ENCODE measurements at regions not wholly inside any gene's neighbourhood (a gene's known extent, or its start where the extent isn't known, plus 50 kb on each side); places are given as distances from the start of the nearest gene placed in this dataset.

GRCh38 chrX:124634363-124634762 is 288.0 kb downstream of the SH2D1A start:
- no peak for DNase-seq (ENCODE audit: low spot score, unreplicated experiment)
- no peak overlapping the region for H3K4me3 Mint-ChIP-seq (ENCODE audit: low read depth)
- no peak overlapping the region for H3K27ac Mint-ChIP-seq
- H3K9me3 Mint-ChIP-seq (ENCODE audit: low read depth): peaks cover 7% of the 10 kb centered on the region
- H3K27me3 Mint-ChIP-seq: no peaks in the 10 kb centered on the region
- no peaks in the 10 kb centered on the region for H3K4me1 Mint-ChIP-seq (ENCODE audit: low read depth)
- TF ChIP-seq, protein P1, sequence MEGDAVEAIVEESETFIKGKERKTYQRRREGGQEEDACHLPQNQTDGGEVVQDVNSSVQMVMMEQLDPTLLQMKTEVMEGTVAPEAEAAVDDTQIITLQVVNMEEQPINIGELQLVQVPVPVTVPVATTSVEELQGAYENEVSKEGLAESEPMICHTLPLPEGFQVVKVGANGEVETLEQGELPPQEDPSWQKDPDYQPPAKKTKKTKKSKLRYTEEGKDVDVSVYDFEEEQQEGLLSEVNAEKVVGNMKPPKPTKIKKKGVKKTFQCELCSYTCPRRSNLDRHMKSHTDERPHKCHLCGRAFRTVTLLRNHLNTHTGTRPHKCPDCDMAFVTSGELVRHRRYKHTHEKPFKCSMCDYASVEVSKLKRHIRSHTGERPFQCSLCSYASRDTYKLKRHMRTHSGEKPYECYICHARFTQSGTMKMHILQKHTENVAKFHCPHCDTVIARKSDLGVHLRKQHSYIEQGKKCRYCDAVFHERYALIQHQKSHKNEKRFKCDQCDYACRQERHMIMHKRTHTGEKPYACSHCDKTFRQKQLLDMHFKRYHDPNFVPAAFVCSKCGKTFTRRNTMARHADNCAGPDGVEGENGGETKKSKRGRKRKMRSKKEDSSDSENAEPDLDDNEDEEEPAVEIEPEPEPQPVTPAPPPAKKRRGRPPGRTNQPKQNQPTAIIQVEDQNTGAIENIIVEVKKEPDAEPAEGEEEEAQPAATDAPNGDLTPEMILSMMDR (IDR thresholded peaks at IDR 0.05; ENCODE audit: unreplicated experiment): no peak
- no peaks in the 10 kb centered on the region for H3K36me3 Mint-ChIP-seq (ENCODE audit: insufficient read depth)

- no peak overlapping the region for H3K4me3 Mint-ChIP-seq (ENCODE audit: low read depth)
- no peak for DNase-seq (ENCODE audit: low spot score, unreplicated experiment)
- no peak overlapping the region for H3K27ac Mint-ChIP-seq
- H3K36me3 Mint-ChIP-seq (ENCODE audit: insufficient read depth): no peaks in the 10 kb centered on the region
- H3K4me1 Mint-ChIP-seq (ENCODE audit: low read depth): peaks cover 5% of the 10 kb centered on the region
- H3K9me3 Mint-ChIP-seq (ENCODE audit: low read depth): no peaks in the 10 kb centered on the region
- no peaks in the 10 kb centered on the region for H3K27me3 Mint-ChIP-seq
- TF ChIP-seq, protein P1 (IDR thresholded peaks at IDR 0.05; ENCODE audit: unreplicated experiment): no peak
Measured at GRCh38 chrX:124641737-124642491, 295.6 kb downstream of the SH2D1A start.

DNA sequence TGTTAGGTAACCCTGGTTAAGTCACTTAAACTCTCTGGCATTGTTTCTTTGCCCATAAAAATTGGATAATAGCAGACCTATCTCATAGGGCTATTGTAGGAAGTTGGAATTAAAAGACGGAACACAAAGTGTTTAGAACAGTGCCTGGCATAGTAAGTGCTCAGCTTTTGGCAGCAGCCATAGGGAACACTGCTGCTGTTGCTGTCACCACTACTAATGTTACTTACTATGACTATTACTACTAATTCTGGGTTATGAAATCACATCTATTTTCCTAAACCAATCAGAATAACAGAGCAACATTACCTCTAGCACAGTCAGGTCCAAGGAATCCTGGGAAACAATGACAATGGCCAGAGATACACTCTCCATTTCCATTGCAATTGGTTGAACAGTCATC is 300.0 kb downstream of the SH2D1A start:
- Mint-ChIP-seq H3K36me3 (ENCODE audit: insufficient read depth) (no peaks in the 10 kb centered on the region), H3K4me1 (ENCODE audit: low read depth) (peaks cover 14% of the 10 kb centered on the region), H3K27me3 (no peaks in the 10 kb centered on the region), H3K4me3 (ENCODE audit: low read depth) (no peak overlapping the region), H3K9me3 (ENCODE audit: low read depth) (no peaks in the 10 kb centered on the region), H3K27ac (no peak overlapping the region)
- DNase-seq (ENCODE audit: low spot score, unreplicated experiment): no peak
- TF ChIP-seq, protein P1 (IDR thresholded peaks at IDR 0.05; ENCODE audit: unreplicated experiment): no peak

- TF ChIP-seq, protein P1 (IDR thresholded peaks at IDR 0.05; ENCODE audit: unreplicated experiment): no peak
- DNase-seq (ENCODE audit: low spot score, unreplicated experiment): no peak
- Mint-ChIP-seq H3K36me3 (ENCODE audit: insufficient read depth) (no peaks in the 10 kb centered on the region), H3K27me3 (no peaks in the 10 kb centered on the region), H3K9me3 (ENCODE audit: low read depth) (no peaks in the 10 kb centered on the region), H3K4me1 (ENCODE audit: low read depth) (peaks cover 10% of the 10 kb centered on the region), H3K4me3 (ENCODE audit: low read depth) (no peak overlapping the region), H3K27ac (no peak overlapping the region)
Measured at GRCh38 chrX:124651031-124651430, 304.7 kb downstream of the SH2D1A start.

GRCh38 chrX:124665621-124666400 is 319.4 kb downstream of the SH2D1A start:
- Mint-ChIP-seq H3K27me3 (no peaks in the 10 kb centered on the region), H3K4me1 (ENCODE audit: low read depth) (peaks cover 18% of the 10 kb centered on the region), H3K4me3 (ENCODE audit: low read depth) (no peak overlapping the region), H3K36me3 (ENCODE audit: insufficient read depth) (no peaks in the 10 kb centered on the region), H3K27ac (peak overlapping the region; percentile 26), H3K9me3 (ENCODE audit: low read depth) (no peaks in the 10 kb centered on the region)
- TF ChIP-seq, protein P1 (IDR thresholded peaks at IDR 0.05; ENCODE audit: unreplicated experiment): no peak
- DNase-seq (ENCODE audit: low spot score, unreplicated experiment): no peak
